H9 (cell line): ENCODE measurements at regions not wholly inside any gene's neighbourhood (a gene's known extent, or its start where the extent isn't known, plus 50 kb on each side); places are given as distances from the start of the nearest gene placed in this dataset.

Source experiments
- DNase-seq: peaks from one replicate; pipeline ENCODE4 v3.0.0-alpha.2; 2017
- H2AFZ ChIP-seq: one replicate; pipeline ENCODE4 v1.6.1; 2013; ENCODE audit warnings: mild to moderate bottlenecking, low read length, control low read depth, moderate library complexity
- H2AK5ac ChIP-seq: 2 replicates; pipeline ENCODE4 v1.6.1; 2013; ENCODE audit warnings: low read length, control low read depth, mixed read lengths; ENCODE audit not compliant: insufficient read length
- H2BK120ac ChIP-seq: one replicate; pipeline ENCODE4 v1.6.1; 2013; ENCODE audit warnings: low read depth, mild to moderate bottlenecking, low read length, control low read depth, inconsistent platforms; ENCODE audit not compliant: poor library complexity, severe bottlenecking
- H2BK12ac ChIP-seq: 2 replicates; pipeline ENCODE4 v1.6.1; 2013; ENCODE audit warnings: low read length, control low read depth, mixed read lengths, low read depth; ENCODE audit not compliant: insufficient read length
- H2BK15ac ChIP-seq: 2 replicates; pipeline ENCODE4 v1.6.1; 2013; ENCODE audit warnings: low read depth, low read length, control low read depth
- H2BK20ac ChIP-seq: one replicate; pipeline ENCODE4 v1.6.1; 2013; ENCODE audit warnings: low read depth, mild to moderate bottlenecking, low read length, control low read depth, inconsistent platforms; ENCODE audit not compliant: poor library complexity, severe bottlenecking
- H2BK5ac ChIP-seq: 2 replicates; pipeline ENCODE4 v1.6.1; 2013; ENCODE audit warnings: low read length, control low read depth, mixed read lengths; ENCODE audit not compliant: insufficient read length
- H3K14ac ChIP-seq: 2 replicates; pipeline ENCODE4 v1.6.1; 2013; ENCODE audit warnings: low read length, control low read depth; ENCODE audit not compliant: insufficient read depth
- H3K18ac ChIP-seq: 2 replicates; pipeline ENCODE4 v1.6.1; 2013; ENCODE audit warnings: low read depth, mild to moderate bottlenecking, mixed read lengths, low read length, control low read depth; ENCODE audit not compliant: insufficient read length
- H3K23ac ChIP-seq: 2 replicates; pipeline ENCODE4 v1.6.1; 2013; ENCODE audit warnings: low read length, control low read depth, mixed read lengths, low read depth; ENCODE audit not compliant: insufficient read length
- H3K23me2 ChIP-seq: 2 replicates; pipeline ENCODE4 v1.6.1; 2013; ENCODE audit warnings: low read depth, mild to moderate bottlenecking, mixed read lengths, low read length, control low read depth; ENCODE audit not compliant: insufficient read length, poor library complexity, severe bottlenecking
- H3K27ac ChIP-seq: 2 replicates; pipeline ENCODE4 v1.5.1; 2013; ENCODE audit warnings: low read length, control low read depth, mixed read lengths, low read depth; ENCODE audit not compliant: insufficient read length
- H3K27me3 ChIP-seq: 2 replicates; pipeline ENCODE4 v1.6.1; 2013; ENCODE audit warnings: low read length, control low read depth, inconsistent platforms; ENCODE audit not compliant: insufficient read depth
- H3K4ac ChIP-seq: 2 replicates; pipeline ENCODE4 v1.6.1; 2013; ENCODE audit warnings: low read depth, mild to moderate bottlenecking, control low read depth, inconsistent platforms, low read length, moderate library complexity
- H3K4me1 ChIP-seq: 2 replicates; pipeline ENCODE4 v1.6.1; 2013; ENCODE audit warnings: low read length, control low read depth, inconsistent platforms; ENCODE audit not compliant: insufficient read depth
- H3K4me2 ChIP-seq: 2 replicates; pipeline ENCODE4 v1.6.1; 2013; ENCODE audit warnings: low read length, control low read depth, mixed read lengths; ENCODE audit not compliant: insufficient read length, insufficient read depth
- H3K56ac ChIP-seq: 2 replicates; pipeline ENCODE4 v1.6.1; 2013; ENCODE audit warnings: low read depth, mild to moderate bottlenecking, mixed read lengths, low read length, control low read depth; ENCODE audit not compliant: insufficient read length
- H3K79me1 ChIP-seq: 2 replicates; pipeline ENCODE4 v1.6.1; 2013; ENCODE audit warnings: low read depth, mild to moderate bottlenecking, moderate library complexity, low read length, control low read depth, inconsistent platforms; ENCODE audit not compliant: insufficient read depth, poor library complexity, severe bottlenecking
- H3K79me2 ChIP-seq: 2 replicates; pipeline ENCODE4 v1.6.1; 2013; ENCODE audit warnings: low read length, control low read depth, inconsistent platforms; ENCODE audit not compliant: insufficient read depth
- H3K9ac ChIP-seq: 2 replicates; pipeline ENCODE4 v1.6.1; 2013; ENCODE audit warnings: low read length, control low read depth, mixed read lengths; ENCODE audit not compliant: insufficient read length; ENCODE audit errors: extremely low read depth
- H3K9me3 ChIP-seq: one replicate; pipeline ENCODE4 v1.6.1; 2013; ENCODE audit warnings: low read depth, low read length, inconsistent platforms; ENCODE audit not compliant: control insufficient read depth
- H3T11ph ChIP-seq: one replicate; pipeline ENCODE4 v1.6.1; 2013; ENCODE audit warnings: mild to moderate bottlenecking, low read length, control low read depth, inconsistent platforms
- H4K20me1 ChIP-seq: one replicate; pipeline ENCODE4 v1.6.1; 2013; ENCODE audit not compliant: control insufficient read depth, insufficient read length, insufficient read depth
- H4K5ac ChIP-seq: 2 replicates; pipeline ENCODE4 v1.6.1; 2013; ENCODE audit warnings: low read depth, mild to moderate bottlenecking, mixed read lengths, low read length, control low read depth; ENCODE audit not compliant: insufficient read length
- H4K8ac ChIP-seq: replicated peaks from 2 replicates; pipeline ENCODE4 v1.6.1; 2013; ENCODE audit warnings: low read length, control low read depth, mixed read lengths, low read depth; ENCODE audit not compliant: insufficient read length
- H4K91ac ChIP-seq: 2 replicates; pipeline ENCODE4 v1.6.1; 2013; ENCODE audit warnings: low read depth, mild to moderate bottlenecking, moderate library complexity, mixed read lengths, low read length, control low read depth; ENCODE audit not compliant: insufficient read length
- H3K27ac Mint-ChIP-seq, 3 experiments: 2 replicates in 2 of 3; 3 replicates in 1 of 3; pipeline ENCODE4 v1.8.0; 2020 to 2021; ENCODE audit warnings: mixed read lengths in 3 of 3, mild to moderate bottlenecking in 1 of 3, moderate library complexity in 1 of 3
- H3K27me3 Mint-ChIP-seq: 2 replicates; pipeline ENCODE4 v1.8.0; 2021; ENCODE audit warnings: low read depth, mild to moderate bottlenecking, moderate library complexity, mixed read lengths
- H3K36me3 Mint-ChIP-seq, 3 experiments: 2 replicates in 2 of 3; 3 replicates in 1 of 3; pipeline ENCODE4 v1.8.0; 2020 to 2021; ENCODE audit warnings: low read depth in 3 of 3, mixed read lengths in 3 of 3; ENCODE audit not compliant: insufficient read depth in 1 of 3
- H3K4me1 Mint-ChIP-seq, 2 experiments: 2 replicates each; pipeline ENCODE4 v1.8.0; 2020; ENCODE audit warnings: mixed read lengths in 2 of 2
- H3K4me3 Mint-ChIP-seq, 2 experiments: 2 replicates in 1 of 2; 3 replicates in 1 of 2; pipeline ENCODE4 v1.8.0; 2020 to 2021; ENCODE audit warnings: mild to moderate bottlenecking in 2 of 2, mixed read lengths in 2 of 2, moderate library complexity in 1 of 2
- H3K9me3 Mint-ChIP-seq, 2 experiments: 2 replicates in 1 of 2; 3 replicates in 1 of 2; pipeline ENCODE4 v1.8.0; 2020; ENCODE audit warnings: mild to moderate bottlenecking in 2 of 2, mixed read lengths in 2 of 2, moderate library complexity in 1 of 2
- CTCF ChIP-seq: fragments of 200-600 bp; sonication (generic); conservative IDR thresholded peaks from 3 replicates; pipeline ENCODE4 v1.8.0; 2021; ENCODE audit warnings: antibody characterized with exemption, mild to moderate bottlenecking
- WGBS: extraction: QIAGEN DNeasy Blood & Tissue Kit; methylation state at CpG from one replicate; pipeline ENCODE4 v1.1.7; 2013; ENCODE audit warnings: missing lambda C conversion rate, low lambda C conversion rate, mixed read lengths; ENCODE audit not compliant: insufficient read length; ENCODE audit errors: extremely low coverage; 5-methylcytosine and 5-hydroxymethylcytosine counted together

- whole genome bisulfite sequencing = no CpG with 5 or more reads among the region's 4 CpGs
- H2BK12ac ChIP-seq = no peak overlapping the region
- H3K4me2 ChIP-seq = no peak overlapping the region
- no peak overlapping the region for H2AK5ac ChIP-seq
- no peak overlapping the region for H3K9ac ChIP-seq
- peaks cover 5 to 15% of the 10 kb centered on the region in 2 experiments for H3K4me1 Mint-ChIP-seq
- no peak overlapping the region for H3K27ac Mint-ChIP-seq
- no peak for DNase-seq
- H3K23ac ChIP-seq = no peak overlapping the region
- no peak overlapping the region for H3K4ac ChIP-seq
- H3K4me3 Mint-ChIP-seq = no peak overlapping the region
- H2BK20ac ChIP-seq = no peak overlapping the region
- no peaks in the 10 kb centered on the region for H3K79me2 ChIP-seq
- no peaks in the 10 kb centered on the region for H4K20me1 ChIP-seq
- no peak overlapping the region for H2BK15ac ChIP-seq
- no peaks in the 10 kb centered on the region for H3K27me3 ChIP-seq
- H2BK120ac ChIP-seq = no peak overlapping the region
- no peaks in the 10 kb centered on the region for H3K36me3 Mint-ChIP-seq
- no peak overlapping the region for H3K14ac ChIP-seq
- no peaks in the 10 kb centered on the region for H3K23me2 ChIP-seq
- H3K18ac ChIP-seq = no peak overlapping the region
- H3K27ac ChIP-seq = no peak overlapping the region
- peaks cover 2% of the 10 kb centered on the region for H3K27me3 Mint-ChIP-seq
- no peaks in the 10 kb centered on the region for H3K9me3 Mint-ChIP-seq
- no peak overlapping the region for H3T11ph ChIP-seq
- H4K5ac ChIP-seq = no peak overlapping the region
- H2BK5ac ChIP-seq = no peak overlapping the region
- TF ChIP-seq CTCF = no peak
- no peak overlapping the region for H4K8ac ChIP-seq
- no peak overlapping the region for H2AFZ ChIP-seq
- H3K4me1 ChIP-seq = no peaks in the 10 kb centered on the region
- no peak overlapping the region for H4K91ac ChIP-seq
- H3K56ac ChIP-seq = no peak overlapping the region
- H3K9me3 ChIP-seq = no peaks in the 10 kb centered on the region
- H3K79me1 ChIP-seq = no peaks in the 10 kb centered on the region
Measured at GRCh38 chr16:52863000-52863399, 189.7 kb downstream of the CHD9NB start.
